ENCODE measurements at regions not wholly inside any gene's neighbourhood (a gene's known extent, or its start where the extent isn't known, plus 50 kb on each side); places are given as distances from the start of the nearest gene placed in this dataset.

GRCh38 chr18:44096016-44096415 lies 584.7 kb upstream of the SETBP1 start:
- no peaks in the 10 kb centered on the region for H3K36me3 ChIP-seq (ENCODE audit: control insufficient read depth in 1 of 2, insufficient read depth in 2 of 2, low read length in 2 of 2)
- no peak overlapping the region for H3K4me2 ChIP-seq (ENCODE audit: low read length)
- no peaks in the 10 kb centered on the region for H4K20me1 ChIP-seq (ENCODE audit: insufficient read depth)
- ChIA-PET RAD21 (ENCODE audit: low non-redundant PET in 1 of 2, low total read pairs in 2 of 2, uncharacterized antibody in 2 of 2, unreplicated experiment in 2 of 2) (no interaction called here), CTCF (no interaction called here), POLR2A (no interaction called here)
- H3K4me1 ChIP-seq (ENCODE audit: control insufficient read depth in 1 of 2, insufficient read depth in 2 of 2, low read length in 2 of 2) = no peaks in the 10 kb centered on the region
- BruUV-seq (replicated peaks) = no TSS peak
- ATAC-seq (no peak), DNase-seq (ENCODE audit: low read depth, low spot score) (no peak)
- no peaks in the 10 kb centered on the region for H3K79me2 ChIP-seq (ENCODE audit: insufficient read depth, low read length)
- H3K27me3 ChIP-seq (ENCODE audit: insufficient read depth, low read length) = no peaks in the 10 kb centered on the region
- H3K27ac ChIP-seq (ENCODE audit: low read depth, low read length) = no peak overlapping the region
- no peaks in the 10 kb centered on the region for H3K9me2 ChIP-seq (ENCODE audit: insufficient read depth)
- no peak overlapping the region for H2AFZ ChIP-seq (ENCODE audit: low read depth, low read length, poor library complexity, severe bottlenecking)
- no peak for TF ChIP-seq SP1 (IDR thresholded peaks at IDR 0.05; ENCODE audit: low read depth)
- no peak for TF ChIP-seq SRF (IDR thresholded peaks at IDR 0.05; ENCODE audit: low read depth)
- TF ChIP-seq EZH2 (IDR thresholded peaks at IDR 0.05) = no peak
- no peak for TF ChIP-seq MAX (IDR thresholded peaks at IDR 0.05)
- no peak for TF ChIP-seq EZH2phosphoT487 (IDR thresholded peaks at IDR 0.05; ENCODE audit: borderline replicate concordance)
- no peak for TF ChIP-seq YY1 (IDR thresholded peaks at IDR 0.05; ENCODE audit: extremely low read depth, insufficient replicate concordance, low read depth, low read length)
- no peak for TF ChIP-seq FOSL1 (IDR thresholded peaks at IDR 0.05; ENCODE audit: low read depth)
- TF ChIP-seq REST (IDR thresholded peaks at IDR 0.05; ENCODE audit: low read depth) = no peak
- TF ChIP-seq ELF1 (IDR thresholded peaks at IDR 0.05; ENCODE audit: borderline replicate concordance, low read depth) = no peak
- no peak for TF ChIP-seq TCF7L2 (IDR thresholded peaks at IDR 0.05; ENCODE audit: borderline replicate concordance, extremely low read depth, insufficient read depth, insufficient read length)
- no peak for TF ChIP-seq ZBTB33 (IDR thresholded peaks at IDR 0.05; ENCODE audit: extremely low read depth, insufficient replicate concordance, low read length)
- no peak for TF ChIP-seq SIN3A (IDR thresholded peaks at IDR 0.05; ENCODE audit: low read depth)
- no peak for TF ChIP-seq CTCF (IDR thresholded peaks at IDR 0.05 in 2 of 3, conservative IDR thresholded peaks at IDR 0.05 in 1 of 3; ENCODE audit: borderline replicate concordance in 1 of 3, insufficient read depth in 1 of 3, low read depth in 2 of 3, low read length in 2 of 3)
- no peak for TF ChIP-seq POLR2A (IDR thresholded peaks at IDR 0.05; ENCODE audit: borderline replicate concordance, extremely low read depth, insufficient read depth, insufficient read length)
- H3K9ac ChIP-seq (ENCODE audit: low read length) = no peak overlapping the region
- intact Hi-C loops (cut with micrococcal nuclease) = no loop called here
- peaks cover 11 to 23% of the 10 kb centered on the region in 2 experiments; a peak in 2 of 4 replicates for H3K9me3 ChIP-seq (ENCODE audit: control insufficient read depth in 1 of 2, insufficient read depth in 1 of 2, low read depth in 1 of 2, low read length in 2 of 2)
- H3K4me3 ChIP-seq (replicated peaks in 1 of 2; ENCODE audit: low read depth in 1 of 2, low read length in 2 of 2) = no peak overlapping the region

Measured in HCT116 (cell line).